Stimulated activated CD8-positive, alpha-beta memory T cell treated with anti-CD3 and anti-CD28 coated beads, Interleukin-12 subunit alpha, Interleukin-12 subunit beta, amount 100 ng/mL, for 4 hours (primary cell): ENCODE measurements at regions not wholly inside any gene's neighbourhood (a gene's known extent, or its start where the extent isn't known, plus 50 kb on each side); places are given as distances from the start of the nearest gene placed in this dataset.

Experiments
- DNase-seq: peaks from one replicate; pipeline ENCODE4 v3.0.0-alpha.2; 2020; ENCODE audit warnings: low read depth

DNA sequence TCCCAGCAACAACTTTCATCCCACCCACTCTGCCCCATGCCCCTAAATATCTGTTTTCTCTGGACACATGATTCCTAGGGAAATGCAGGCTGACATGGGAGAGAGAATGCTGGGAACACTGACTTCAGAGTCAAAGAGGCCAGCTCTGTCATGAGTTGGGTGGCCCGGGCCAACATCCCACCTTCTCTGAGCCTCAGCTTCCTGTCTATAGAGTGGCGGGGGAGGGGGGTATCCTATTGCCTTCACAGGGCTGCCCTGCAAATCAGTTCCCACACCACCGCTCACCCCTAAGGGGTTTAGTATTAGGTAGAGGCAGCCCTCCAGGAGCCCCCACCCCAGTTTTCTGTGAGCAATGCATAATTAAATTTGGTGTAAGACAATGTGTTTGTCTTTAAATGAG, 175.0 kb upstream of the NCAM1 start:
- no peak for DNase-seq

DNA sequence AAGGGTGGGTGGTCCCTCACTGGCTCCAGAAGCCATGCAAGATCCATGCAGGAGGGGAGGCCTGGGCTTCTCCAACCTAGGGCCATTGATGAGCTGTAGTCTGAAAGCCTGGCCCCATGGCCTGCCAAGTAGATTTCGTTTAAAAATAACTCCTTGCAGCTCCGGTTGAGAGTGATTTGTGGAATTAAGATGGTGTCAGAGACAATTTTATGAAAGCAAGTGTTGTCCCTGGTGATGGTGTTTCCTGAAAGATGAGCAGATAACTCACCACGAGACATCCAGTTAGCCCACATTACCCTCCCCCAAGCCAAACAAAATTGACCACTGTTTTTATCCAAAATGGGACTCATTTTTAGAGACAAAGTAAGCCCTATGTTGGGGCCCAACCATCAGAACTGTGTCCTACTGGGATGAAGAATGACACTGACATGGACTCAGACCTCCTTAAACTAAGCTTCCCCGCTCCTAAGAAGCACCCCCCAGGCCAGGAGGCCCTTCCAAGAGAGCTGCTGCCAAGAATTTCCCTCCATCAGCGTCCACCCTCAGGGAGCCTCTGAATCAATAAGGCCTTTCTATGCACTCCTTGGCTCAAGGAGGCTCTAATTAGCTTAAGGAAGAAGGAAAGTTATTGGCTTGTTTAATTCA, 174.2 kb upstream of the NCAM1 start:
- DNase-seq: no peak

DNA sequence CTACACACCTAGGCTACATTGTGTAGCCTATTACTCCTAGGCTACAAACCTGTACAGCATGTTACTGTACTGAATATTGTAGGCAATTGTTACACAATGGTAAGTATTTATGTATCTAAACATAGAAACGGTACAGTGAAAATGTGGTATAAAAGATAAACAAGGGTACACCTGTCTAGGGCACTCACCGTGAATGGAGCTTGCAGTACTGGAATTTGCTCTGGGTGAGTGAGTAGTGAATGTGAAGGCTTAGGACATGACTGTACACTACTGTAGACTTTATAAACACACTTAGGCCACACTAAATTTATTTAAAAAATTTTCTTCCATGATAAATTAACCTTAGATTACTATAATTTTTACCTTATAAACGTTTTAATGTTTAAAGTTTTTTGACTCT, 171.7 kb upstream of the NCAM1 start:
- no peak for DNase-seq

GRCh38 chr11:112790286-112790685, 170.9 kb upstream of the NCAM1 start:
- no peak for DNase-seq

GRCh38 chr11:112792070-112792469, 169.2 kb upstream of the NCAM1 start:
- DNase-seq: no peak

DNA sequence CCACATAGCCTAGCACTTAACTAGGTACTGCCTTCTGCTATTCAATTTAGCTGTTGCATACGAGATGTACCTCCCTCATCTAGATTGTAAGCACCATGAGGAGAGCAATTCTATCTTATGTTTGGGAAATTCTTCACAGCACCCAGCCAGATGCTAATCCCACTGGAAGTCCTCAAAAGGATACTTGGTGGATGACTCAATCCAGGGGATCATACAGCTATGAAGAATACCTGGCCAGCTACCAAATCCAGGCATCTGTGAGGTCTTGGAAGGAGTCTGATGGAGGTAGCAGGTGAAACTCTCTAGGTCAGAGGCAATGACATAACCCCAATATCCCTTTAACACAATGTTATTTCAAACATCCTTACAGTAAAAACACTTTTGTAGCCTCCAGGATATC, 167.8 kb upstream of the NCAM1 start:
- DNase-seq: no peak

DNA sequence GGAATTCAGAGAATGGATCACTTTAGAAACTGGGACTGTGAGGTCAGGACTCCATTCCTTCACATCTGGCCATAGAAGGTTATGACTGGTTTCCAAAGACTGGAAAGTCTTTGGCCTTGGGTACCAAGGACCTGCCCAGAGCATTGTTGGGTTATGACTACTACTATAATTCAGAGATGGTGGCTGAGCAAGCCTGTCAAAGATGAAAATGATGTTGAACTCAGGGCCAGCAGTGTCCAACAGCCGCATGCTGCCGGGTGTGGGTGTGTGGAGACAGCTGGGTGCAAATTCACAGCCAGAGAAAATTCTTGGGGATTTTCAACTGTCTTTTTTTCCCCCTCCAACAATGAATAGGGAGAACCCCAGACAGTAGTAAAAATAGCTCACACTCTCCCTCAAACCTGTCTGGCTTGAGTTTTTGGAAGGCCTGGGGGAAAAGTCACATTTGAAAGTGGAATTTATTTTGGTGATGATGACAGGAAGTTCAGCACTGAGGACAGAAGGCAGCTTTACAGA, 166.8 kb upstream of the NCAM1 start:
- no peak for DNase-seq

- DNase-seq: no peak
These were observed 165.9 kb upstream of the NCAM1 start for GRCh38 chr11:112795142-112795815.

DNA sequence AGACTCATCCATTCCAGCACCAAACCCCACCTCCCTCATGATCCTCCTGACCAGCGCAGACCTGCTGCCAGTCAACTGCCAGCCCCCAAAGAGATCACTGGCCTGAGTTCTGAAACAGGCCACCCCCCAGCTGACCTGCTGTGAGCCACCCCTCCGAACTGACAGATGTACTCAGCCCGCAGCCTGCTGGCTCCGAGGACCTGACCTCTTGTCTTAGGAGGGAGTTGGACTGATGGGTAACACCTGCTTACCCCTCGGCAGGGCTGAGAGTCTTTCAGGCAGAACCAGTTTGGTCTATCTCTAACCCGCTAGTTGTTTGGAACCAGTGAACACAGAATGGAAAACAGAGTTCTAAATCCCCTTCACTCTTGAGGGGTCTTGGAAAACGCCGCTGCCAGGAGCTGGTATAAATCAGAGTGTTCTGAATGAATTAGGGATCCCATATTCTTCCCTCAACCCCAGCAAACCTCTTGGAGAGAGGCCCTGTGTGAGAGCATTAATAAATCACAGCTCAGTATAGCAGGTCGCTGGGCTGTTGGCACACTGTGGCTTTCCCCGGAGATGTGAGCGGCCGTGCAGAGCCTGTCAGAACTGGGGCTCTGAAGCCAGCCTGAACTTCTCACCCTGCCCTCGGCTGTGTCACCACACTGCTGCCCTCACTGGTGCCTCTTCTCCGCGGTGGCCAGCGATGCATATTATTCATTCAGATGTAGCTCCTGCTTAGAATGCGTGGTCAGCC, 165.1 kb upstream of the NCAM1 start:
- DNase-seq: no peak

GRCh38 chr11:112797092-112797491, 164.1 kb upstream of the NCAM1 start:
- no peak for DNase-seq

DNA sequence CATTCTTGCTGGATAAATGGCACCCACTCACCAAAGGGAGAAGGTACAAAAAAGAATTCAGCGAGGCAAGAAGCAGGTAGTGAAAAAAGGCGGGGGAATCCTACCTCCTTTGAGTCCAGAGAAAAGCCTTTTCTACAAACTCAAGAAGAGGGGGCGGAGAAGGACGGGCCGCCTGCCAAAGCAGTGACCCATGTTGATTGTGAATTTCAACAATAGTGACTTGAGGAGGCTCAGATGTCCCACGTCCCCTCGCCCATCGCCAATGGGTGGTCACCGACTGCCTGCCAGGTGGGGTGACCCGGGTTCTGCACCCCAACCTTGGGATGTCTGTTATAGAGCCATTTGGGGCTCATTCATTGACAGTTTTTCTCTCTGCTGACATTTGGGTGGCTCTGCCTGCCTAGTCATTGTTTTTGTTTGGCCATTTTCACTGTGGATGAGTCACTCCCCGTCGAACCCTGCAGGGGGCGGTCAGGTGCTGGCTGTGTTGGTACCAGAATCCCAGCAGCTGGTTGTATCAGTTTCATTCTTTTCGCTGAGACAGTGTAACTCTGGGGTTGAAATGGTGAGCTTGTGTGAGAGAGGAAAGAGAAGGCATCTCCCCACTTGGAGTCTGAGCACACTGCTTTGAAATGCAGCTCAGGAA, 163.4 kb upstream of the NCAM1 start:
- DNase-seq: no peak

DNA sequence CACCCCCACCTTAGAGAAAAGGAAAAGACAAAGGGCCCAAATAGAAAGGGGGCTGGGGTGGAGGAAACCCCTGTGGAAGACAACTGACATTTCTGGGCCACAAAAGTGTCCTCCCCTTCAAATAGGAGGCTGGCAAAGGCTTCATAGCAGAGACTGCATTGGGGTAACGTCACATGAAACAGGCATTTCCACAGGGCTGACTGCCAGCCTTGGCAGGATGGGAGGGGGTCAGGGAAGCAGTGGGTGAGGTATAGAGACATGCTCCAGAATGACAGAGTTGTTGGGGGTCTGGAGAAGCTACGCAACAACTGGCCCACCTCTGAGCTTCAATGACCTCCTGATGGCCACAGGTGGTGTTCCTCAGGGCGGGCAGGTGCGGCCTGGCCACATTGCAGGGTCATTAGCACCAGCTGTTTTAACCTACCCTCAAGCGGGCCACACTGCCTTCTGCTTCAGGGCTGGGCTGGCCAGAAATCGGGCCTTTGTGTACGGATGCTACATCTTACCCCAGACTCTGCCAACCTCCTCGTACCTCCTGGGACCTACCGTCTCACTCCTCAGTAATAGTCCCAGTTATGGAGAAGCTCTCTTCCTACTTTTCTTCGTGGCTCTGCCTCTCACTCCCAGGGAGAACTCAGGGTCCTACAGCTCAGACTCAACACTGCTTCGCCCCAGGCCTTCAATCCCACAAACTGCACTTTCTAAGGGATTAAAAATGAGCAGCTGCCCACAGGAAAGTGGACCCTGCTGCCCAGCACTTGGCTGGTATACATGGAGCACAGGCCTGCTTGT, 160.0 kb upstream of the NCAM1 start:
- no peak for DNase-seq

DNA sequence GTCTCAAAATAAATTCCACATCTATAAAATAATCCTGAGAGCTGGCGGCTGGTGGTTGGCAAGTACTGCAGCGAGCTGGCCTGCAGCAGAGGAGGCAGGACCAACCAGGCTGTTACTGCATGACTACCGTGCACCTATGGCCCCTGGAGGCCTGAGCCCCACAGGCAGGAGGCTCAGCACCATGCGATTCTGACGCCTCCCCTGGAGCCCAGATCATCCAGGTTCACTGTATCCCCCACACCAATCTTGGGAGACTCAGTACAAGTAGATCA, 159.5 kb upstream of the NCAM1 start:
- DNase-seq: no peak

DNA sequence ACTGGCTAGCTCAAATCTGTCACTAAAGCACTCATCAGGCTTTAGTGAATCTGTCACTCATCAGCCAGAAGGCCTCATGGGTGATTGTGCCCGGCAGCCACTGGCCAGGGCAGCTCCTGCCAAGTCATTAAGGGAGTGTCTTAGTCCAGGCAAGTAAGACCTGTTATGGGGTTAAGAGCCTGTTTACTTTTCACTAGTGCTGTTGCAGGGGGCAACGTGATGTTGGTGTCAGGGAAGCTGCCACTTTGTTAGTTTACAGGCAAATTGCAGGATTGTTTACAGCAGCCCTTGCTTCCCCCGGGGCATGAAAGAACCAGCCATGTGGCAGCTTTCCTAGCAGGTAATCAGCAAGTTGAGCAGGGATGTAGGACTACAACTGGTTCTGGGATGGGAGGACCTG, 155.6 kb upstream of the NCAM1 start:
- no peak for DNase-seq

- DNase-seq: no peak
These were observed 155.0 kb upstream of the NCAM1 start for GRCh38 chr11:112806256-112806655.

- no peak for DNase-seq
These were observed 154.3 kb upstream of the NCAM1 start for GRCh38 chr11:112806876-112807275.

GRCh38 chr11:112809429-112809828, 151.8 kb upstream of the NCAM1 start:
- DNase-seq: no peak

GRCh38 chr11:112810951-112811350, 150.3 kb upstream of the NCAM1 start:
- DNase-seq: no peak

DNA sequence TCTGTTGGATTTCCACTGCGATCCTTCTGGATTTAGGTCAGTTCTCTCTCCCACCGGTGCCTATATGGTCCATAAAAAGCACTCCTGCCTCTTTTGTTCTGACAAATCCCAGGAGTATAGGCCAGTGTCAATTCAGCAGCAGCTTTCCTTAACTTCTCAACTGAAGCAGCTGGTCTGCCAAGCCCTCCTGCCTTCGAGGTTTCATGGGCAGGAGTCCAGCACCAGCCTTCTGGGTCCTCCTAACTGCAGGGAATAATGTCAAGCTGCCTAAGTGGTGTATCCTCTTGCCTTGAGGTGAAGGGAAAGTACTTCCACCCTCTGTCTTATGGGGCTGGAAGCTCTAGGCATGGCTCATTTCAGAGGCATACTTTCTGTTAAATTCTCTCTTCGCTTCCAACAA, 149.4 kb upstream of the NCAM1 start:
- DNase-seq: no peak

DNA sequence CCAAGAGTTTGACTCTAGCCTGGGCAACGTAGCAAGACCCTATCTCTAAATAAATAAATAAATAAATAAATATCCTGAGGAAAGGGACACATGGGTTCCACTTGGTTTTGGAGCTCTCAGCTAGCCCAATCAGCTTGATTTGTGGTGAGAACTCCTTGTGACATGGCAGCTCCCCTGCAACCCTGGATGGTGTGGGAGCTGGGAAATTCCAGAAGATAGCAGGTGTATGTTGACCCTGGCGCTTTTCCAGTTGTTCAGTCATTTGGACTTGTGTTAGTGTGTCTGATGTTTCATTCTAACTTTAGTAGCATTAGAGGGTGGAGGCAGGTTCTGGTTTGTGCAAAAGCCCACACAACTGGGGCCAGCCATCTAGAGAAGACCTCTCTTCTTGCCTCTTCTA, 148.5 kb upstream of the NCAM1 start:
- DNase-seq: no peak

GRCh38 chr11:112814168-112814567, 147.1 kb upstream of the NCAM1 start:
- DNase-seq: no peak

GRCh38 chr11:112817376-112817775, 143.8 kb upstream of the NCAM1 start:
- no peak for DNase-seq
